SU-DHL-6 (cell line): ENCODE measurements at regions not wholly inside any gene's neighbourhood (a gene's known extent, or its start where the extent isn't known, plus 50 kb on each side); places are given as distances from the start of the nearest gene placed in this dataset.

ENCODE experiments used
- H2AFZ ChIP-seq: fragments of 200-600 bp; sonication (generic); 2 replicates; pipeline ENCODE4 v1.6.1; 2014; ENCODE audit warnings: low read depth, mild to moderate bottlenecking, moderate library complexity, mixed read lengths, antibody characterized with exemption, low read length; ENCODE audit not compliant: severe bottlenecking
- H3F3A ChIP-seq: fragments of 200-600 bp; shearing (Covaris generic); 2 replicates; pipeline ENCODE4 v1.6.0; 2016; ENCODE audit warnings: antibody characterized with exemption, mild to moderate bottlenecking; ENCODE audit not compliant: insufficient read depth
- H3K27ac ChIP-seq: fragments of 200-600 bp; sonication (generic); 2 replicates; pipeline ENCODE4 v1.5.1; 2016; ENCODE audit warnings: low read depth, mild to moderate bottlenecking, low read length, moderate library complexity, mixed read lengths
- H3K27me3 ChIP-seq: fragments of 200-600 bp; sonication (generic), shearing (Covaris generic); 2 replicates; pipeline ENCODE4 v1.6.0; 2014; ENCODE audit warnings: mild to moderate bottlenecking, low read length
- H3K36me3 ChIP-seq: fragments of 200-600 bp; sonication (generic); 2 replicates; pipeline ENCODE4 v1.6.1; 2014; ENCODE audit warnings: mild to moderate bottlenecking, low read length, mixed read lengths
- H3K4me2 ChIP-seq: fragments of 300-600, 200-600 bp; shearing (Covaris generic), sonication (generic); 2 replicates; pipeline ENCODE4 v1.6.0; 2014; ENCODE audit warnings: low read length, low read depth, mild to moderate bottlenecking; ENCODE audit not compliant: poor library complexity, severe bottlenecking
- H3K4me3 ChIP-seq: fragments of 200-600 bp; sonication (generic); 2 replicates; pipeline ENCODE4 v1.5.1; 2014; ENCODE audit warnings: antibody characterized with exemption, low read length, mild to moderate bottlenecking, mixed read lengths; ENCODE audit not compliant: insufficient read depth, poor library complexity, severe bottlenecking
- H3K79me2 ChIP-seq: fragments of 200-600 bp; sonication (generic); 2 replicates; pipeline ENCODE4 v1.6.1; 2014; ENCODE audit warnings: mild to moderate bottlenecking, low read length, moderate library complexity; ENCODE audit not compliant: insufficient read depth
- H3K9ac ChIP-seq: fragments of 200-600 bp; sonication (generic); 2 replicates; pipeline ENCODE4 v1.7.0; 2014; ENCODE audit warnings: mild to moderate bottlenecking, low read length
- H3K9me2 ChIP-seq: fragments of 200-600 bp; sonication (generic); replicated peaks from 2 replicates; pipeline ENCODE4 v1.6.1; 2014; ENCODE audit warnings: low read length; ENCODE audit not compliant: insufficient read depth
- H3K9me3 ChIP-seq: fragments of 200-600 bp; sonication (generic); 2 replicates; pipeline ENCODE4 v1.6.1; 2014; ENCODE audit warnings: low read length, mixed read lengths; ENCODE audit not compliant: insufficient read depth
- H4K20me1 ChIP-seq: fragments of 200-600 bp; sonication (generic); 2 replicates; pipeline ENCODE4 v1.6.1; 2014; ENCODE audit warnings: low read depth, mild to moderate bottlenecking, antibody characterized with exemption, low read length, moderate library complexity, mixed read lengths
- CTCF ChIP-seq: fragments of 200-600 bp; sonication (generic); IDR thresholded peaks from one replicate; pipeline ENCODE4 v1.5.1; 2017; ENCODE audit warnings: antibody characterized with exemption, mild to moderate bottlenecking, low read length, moderate library complexity; ENCODE audit not compliant: insufficient read depth, poor library complexity, severe bottlenecking
- EZH2phosphoT487 ChIP-seq: fragments of 200-600 bp; sonication (generic), shearing (Covaris generic); conservative IDR thresholded peaks from 2 replicates; pipeline ENCODE4 v1.6.1; 2018; ENCODE audit warnings: mild to moderate bottlenecking, antibody characterized with exemption, low read length, moderate library complexity, mixed read lengths

GRCh38 chr3:64384561-64384960 lies 159.3 kb upstream of the PRICKLE2 start:
- H3K9me3 ChIP-seq: no peaks in the 10 kb centered on the region
- H2AFZ ChIP-seq: no peak overlapping the region
- no peak overlapping the region for H3K9ac ChIP-seq
- H3K4me2 ChIP-seq: no peak overlapping the region
- no peak overlapping the region for H3K4me3 ChIP-seq
- H3K36me3 ChIP-seq: no peaks in the 10 kb centered on the region
- TF ChIP-seq CTCF (no peak), EZH2phosphoT487 (no peak)
- no peaks in the 10 kb centered on the region for H3F3A ChIP-seq
- H3K27me3 ChIP-seq: no peaks in the 10 kb centered on the region
- H3K9me2 ChIP-seq: no peaks in the 10 kb centered on the region
- no peaks in the 10 kb centered on the region for H4K20me1 ChIP-seq
- H3K27ac ChIP-seq: no peak overlapping the region
- H3K79me2 ChIP-seq: no peaks in the 10 kb centered on the region

GRCh38 chr3:64382153-64382552 lies 156.9 kb upstream of the PRICKLE2 start:
- H3K4me2 ChIP-seq: no peak overlapping the region
- no peak overlapping the region for H3K9ac ChIP-seq
- H4K20me1 ChIP-seq: no peaks in the 10 kb centered on the region
- no peaks in the 10 kb centered on the region for H3K9me3 ChIP-seq
- no peaks in the 10 kb centered on the region for H3K9me2 ChIP-seq
- no peak overlapping the region for H3K27ac ChIP-seq
- no peaks in the 10 kb centered on the region for H3F3A ChIP-seq
- no peak overlapping the region for H3K4me3 ChIP-seq
- H3K36me3 ChIP-seq: no peaks in the 10 kb centered on the region
- TF ChIP-seq CTCF (no peak), EZH2phosphoT487 (no peak)
- no peaks in the 10 kb centered on the region for H3K79me2 ChIP-seq
- no peaks in the 10 kb centered on the region for H3K27me3 ChIP-seq
- no peak overlapping the region for H2AFZ ChIP-seq

GRCh38 chr3:64381367-64381766 lies 156.1 kb upstream of the PRICKLE2 start:
- TF ChIP-seq EZH2phosphoT487: no peak
- no peak for TF ChIP-seq CTCF
- H3K36me3 ChIP-seq: no peaks in the 10 kb centered on the region
- no peak overlapping the region for H3K27ac ChIP-seq

GRCh38 chr3:64380546-64380945 lies 155.3 kb upstream of the PRICKLE2 start:
- no peaks in the 10 kb centered on the region for H3K9me2 ChIP-seq
- H3K4me2 ChIP-seq: no peak overlapping the region
- H3K9ac ChIP-seq: no peak overlapping the region
- H3K27ac ChIP-seq: no peak overlapping the region
- H3K4me3 ChIP-seq: no peak overlapping the region
- H3F3A ChIP-seq: no peaks in the 10 kb centered on the region
- no peaks in the 10 kb centered on the region for H3K36me3 ChIP-seq
- H4K20me1 ChIP-seq: no peaks in the 10 kb centered on the region
- H3K27me3 ChIP-seq: no peaks in the 10 kb centered on the region
- no peak for TF ChIP-seq EZH2phosphoT487
- TF ChIP-seq CTCF: no peak
- H3K9me3 ChIP-seq: no peaks in the 10 kb centered on the region
- H3K79me2 ChIP-seq: no peaks in the 10 kb centered on the region
- no peak overlapping the region for H2AFZ ChIP-seq

More at GRCh38 chr3:64381367-64381766, 156.1 kb upstream of the PRICKLE2 start:
- H3F3A ChIP-seq: no peaks in the 10 kb centered on the region
- no peak overlapping the region for H3K4me3 ChIP-seq
- no peaks in the 10 kb centered on the region for H3K27me3 ChIP-seq
- H3K9ac ChIP-seq: no peak overlapping the region
- no peaks in the 10 kb centered on the region for H3K9me2 ChIP-seq
- H3K9me3 ChIP-seq: no peaks in the 10 kb centered on the region
- H4K20me1 ChIP-seq: no peaks in the 10 kb centered on the region
- no peak overlapping the region for H3K4me2 ChIP-seq
- H3K79me2 ChIP-seq: no peaks in the 10 kb centered on the region
- H2AFZ ChIP-seq: no peak overlapping the region
